HepG2 (cell line): ENCODE measurements at regions not wholly inside any gene's neighbourhood (a gene's known extent, or its start where the extent isn't known, plus 50 kb on each side); places are given as distances from the start of the nearest gene placed in this dataset.

Experiments used
- ATAC-seq: fragments of 200-7000 bp; cut with Tn5 transposase; 3 replicates; pipeline ENCODE4 v1.9.1; 2020; ENCODE audit warnings: mild to moderate bottlenecking, moderate library complexity
- BruUV-seq: library from RNA; stranded (reverse); fragments of 400-500 nt; replicated peaks from 2 replicates; lab custom pipeline; 2021; lab: Mats Ljungman, UMichigan
- CTCF ChIA-PET: fragments of 300-600 bp; formaldehyde crosslinking; extraction: SDS; loops from one replicate; lab custom pipeline; 2021; ENCODE audit warnings: low total read pairs, inconsistent platforms, low intra/inter-chr PET ratio; lab: Yijun Ruan, JAX
- POLR2A ChIA-PET: fragments of 350-600 bp; sonication (Branson Sonifier 250); formaldehyde crosslinking; loops from one replicate; lab custom pipeline; 2020; ENCODE audit warnings: antibody characterized with exemption, inconsistent platforms; lab: Yijun Ruan, JAX
- DNase-seq: peaks from one replicate; pipeline ENCODE4 v3.0.0-alpha.2; 2015; ENCODE audit warnings: low spot score
- FAIRE-seq: peaks from 3 replicates; lab custom pipeline; 2011; peaks lifted over from hg19 to GRCh38; lab: Jason Lieb, UNC
- H2AFZ ChIP-seq: one replicate; pipeline ENCODE4 v1.6.1; 2011; ENCODE audit warnings: low read length, inconsistent platforms
- H3K27ac ChIP-seq: fragments of 300-600 bp; 3 replicates; pipeline ENCODE4 v1.8.0; 2011; ENCODE audit warnings: mixed run types, mild to moderate bottlenecking, mixed read lengths, low read length, inconsistent platforms; ENCODE audit not compliant: insufficient read depth; ENCODE audit errors: extremely low read length
- H3K27me3 ChIP-seq, 2 experiments: fragments of 200-600 bp in 1 of 2; 2 replicates in 1 of 2; 3 replicates in 1 of 2; pipeline versions ENCODE4 v1.6.0 to v1.8.0; 2011; ENCODE audit warnings: low read length in 2 of 2, mild to moderate bottlenecking in 2 of 2, moderate library complexity in 2 of 2, inconsistent platforms in 1 of 2; ENCODE audit not compliant: insufficient read depth in 2 of 2, control insufficient read depth in 1 of 2
- H3K36me3 ChIP-seq, 2 experiments: fragments of 200-600 bp in 1 of 2; replicated peaks in 1 of 2; 2 replicates in 1 of 2; 3 replicates in 1 of 2; pipeline versions ENCODE4 v1.5.1 to v1.8.0; 2011; ENCODE audit warnings: low read length in 2 of 2, inconsistent platforms in 1 of 2; ENCODE audit not compliant: insufficient read depth in 2 of 2, control insufficient read depth in 1 of 2
- H3K4me1 ChIP-seq: 2 replicates; pipeline ENCODE4 v1.5.1; 2012; ENCODE audit warnings: low read length, inconsistent platforms; ENCODE audit not compliant: insufficient read depth
- H3K4me2 ChIP-seq: 2 replicates; pipeline ENCODE4 v1.6.0; 2011; ENCODE audit warnings: low read depth, low read length, inconsistent platforms
- H3K4me3 ChIP-seq, 3 experiments: fragments of 200-600 bp in 1 of 3; sonication (generic), shearing (Covaris generic) in 1 of 3; replicated peaks in 1 of 3; 2 replicates each; pipeline ENCODE4 v1.5.1; 2011 to 2016; ENCODE audit warnings: low read length in 3 of 3, inconsistent platforms in 2 of 3, low read depth in 2 of 3, mild to moderate bottlenecking in 2 of 3, control low read depth in 1 of 3, mixed read lengths in 1 of 3; ENCODE audit not compliant: insufficient read depth in 1 of 3
- H3K79me2 ChIP-seq: one replicate; pipeline ENCODE4 v1.6.1; 2011; ENCODE audit warnings: low read length, inconsistent platforms; ENCODE audit not compliant: insufficient read depth
- H3K9ac ChIP-seq: 2 replicates; pipeline ENCODE4 v1.6.0; 2011; ENCODE audit warnings: mild to moderate bottlenecking, low read depth, low read length, inconsistent platforms; ENCODE audit not compliant: insufficient read depth
- H3K9me3 ChIP-seq: 2 replicates; pipeline ENCODE4 v1.5.1; 2012; ENCODE audit warnings: mild to moderate bottlenecking, low read length
- H4K20me1 ChIP-seq: 2 replicates; pipeline ENCODE4 v1.6.0; 2011; ENCODE audit warnings: inconsistent platforms, mild to moderate bottlenecking, low read length, moderate library complexity; ENCODE audit not compliant: insufficient read depth
- HNF4G ChIP-seq, 2 experiments: sonication (generic) in 1 of 2; formaldehyde crosslinking in 1 of 2; IDR thresholded peaks; 2 replicates each; pipeline versions ENCODE4 v1.4.0 to v1.6.1; 2011 to 2020; ENCODE audit warnings: borderline replicate concordance in 2 of 2, low read depth in 2 of 2, mild to moderate bottlenecking in 2 of 2, low read length in 1 of 2, missing genetic modification reagents in 1 of 2, moderate library complexity in 1 of 2
- MAFF ChIP-seq: IDR thresholded peaks from 2 replicates; pipeline ENCODE4 v1.6.1; 2011; ENCODE audit warnings: low read depth, low read length, improper control_type of control experiment
- MAFK ChIP-seq, 2 experiments: IDR thresholded peaks in 1 of 2; conservative IDR thresholded peaks in 1 of 2; 2 replicates each; pipeline ENCODE4 v1.6.1; 2011; ENCODE audit warnings: improper control_type of control experiment in 2 of 2, low read length in 2 of 2
- WGBS: methylation state at CpG from one replicate; pipeline ENCODE4 v1.1.6; 2017; ENCODE audit warnings: low lambda C conversion rate; 5-methylcytosine and 5-hydroxymethylcytosine counted together
- in situ Hi-C: cut with HindIII; loops from 2 replicates; pipeline ENCODE4 v1.10.0; 2017; ENCODE audit warnings: low pct_unique_long_range_greater_than_20kb; ENCODE audit not compliant: extremely low pct_ligation_motif_present
- intact Hi-C: fragments of 100-400 bp; cut with micrococcal nuclease; formaldehyde crosslinking; loops from one replicate; pipeline ENCODE4 v1.10.0; 2022; ENCODE audit not compliant: unreplicated experiment
- TF ChIP-seq, protein P1 (sequence below): sonication (generic); formaldehyde crosslinking; IDR thresholded peaks from 2 replicates; pipeline ENCODE4 v1.4.0; 2020; ENCODE audit warnings: mild to moderate bottlenecking, missing genetic modification reagents, borderline replicate concordance
- TF ChIP-seq, protein P2 (sequence below): sonication (generic); formaldehyde crosslinking; IDR thresholded peaks from 2 replicates; pipeline ENCODE4 v1.4.0; 2020; ENCODE audit warnings: missing genetic modification reagents, borderline replicate concordance

DNA sequence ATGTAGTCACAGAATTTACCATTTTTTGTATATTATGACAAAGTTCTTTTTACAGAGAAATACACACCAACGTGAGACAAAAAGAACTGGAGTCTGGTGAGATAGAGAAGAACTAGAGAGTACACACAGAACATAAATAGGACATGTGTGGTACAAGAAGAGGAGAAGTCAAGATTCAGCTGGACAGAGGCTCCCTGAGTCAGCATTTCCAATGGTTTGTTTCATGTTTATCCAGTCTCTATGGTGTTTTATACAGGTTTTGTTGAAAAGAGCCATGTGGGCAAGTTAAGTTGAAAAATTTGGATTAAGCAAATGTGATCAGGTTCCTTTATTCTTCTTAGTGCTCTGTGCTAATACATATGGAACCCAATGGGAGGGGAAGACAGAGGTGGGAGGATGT lies 105.5 kb upstream of the AKR1E2 start:
- Histone ChIP-seq H3K36me3 (no peaks in the 10 kb centered on the region), H3K79me2 (no peaks in the 10 kb centered on the region), H3K27me3 (0 out of 5 replicates have a peak, but pooled peaks cover 0 to 1% of the 10 kb centered on the region in 2 experiments), H3K4me2 (no peak overlapping the region), H3K9me3 (0 out of 2 replicates have a peak, but pooled peaks cover 3% of the 10 kb centered on the region), H2AFZ (no peak overlapping the region), H4K20me1 (no peaks in the 10 kb centered on the region), H3K4me3 (no peak overlapping the region), H3K27ac (no peak overlapping the region), H3K9ac (no peak overlapping the region), H3K4me1 (no peaks in the 10 kb centered on the region)
- FAIRE-seq (no peak), DNase-seq (no peak), ATAC-seq (no peak)
- intact Hi-C loops: no loop called here
- 0% methylated on average over 1 of the region's 1 CpG for WGBS
- POLR2A ChIA-PET: no interaction called here
- in situ Hi-C loops: no loop called here
- CTCF ChIA-PET: no interaction called here
- BruUV-seq: no TSS peak
- TF ChIP-seq MAFK (conservative IDR thresholded peaks at IDR 0.05 in 1 of 2, IDR thresholded peaks at IDR 0.05 in 1 of 2; ENCODE audit: low read length in 2 of 2) (peak; percentile 57 to 85; a peak in 3 of 4 replicates), HNF4G (IDR thresholded peaks at IDR 0.05; ENCODE audit: borderline replicate concordance, low read depth, low read length) (no peak), HNF4G (CRISPR knock-in tag; IDR thresholded peaks at IDR 0.05; ENCODE audit: borderline replicate concordance, low read depth) (no peak), MAFF (peak; percentile 73)
- TF ChIP-seq, protein P1, sequence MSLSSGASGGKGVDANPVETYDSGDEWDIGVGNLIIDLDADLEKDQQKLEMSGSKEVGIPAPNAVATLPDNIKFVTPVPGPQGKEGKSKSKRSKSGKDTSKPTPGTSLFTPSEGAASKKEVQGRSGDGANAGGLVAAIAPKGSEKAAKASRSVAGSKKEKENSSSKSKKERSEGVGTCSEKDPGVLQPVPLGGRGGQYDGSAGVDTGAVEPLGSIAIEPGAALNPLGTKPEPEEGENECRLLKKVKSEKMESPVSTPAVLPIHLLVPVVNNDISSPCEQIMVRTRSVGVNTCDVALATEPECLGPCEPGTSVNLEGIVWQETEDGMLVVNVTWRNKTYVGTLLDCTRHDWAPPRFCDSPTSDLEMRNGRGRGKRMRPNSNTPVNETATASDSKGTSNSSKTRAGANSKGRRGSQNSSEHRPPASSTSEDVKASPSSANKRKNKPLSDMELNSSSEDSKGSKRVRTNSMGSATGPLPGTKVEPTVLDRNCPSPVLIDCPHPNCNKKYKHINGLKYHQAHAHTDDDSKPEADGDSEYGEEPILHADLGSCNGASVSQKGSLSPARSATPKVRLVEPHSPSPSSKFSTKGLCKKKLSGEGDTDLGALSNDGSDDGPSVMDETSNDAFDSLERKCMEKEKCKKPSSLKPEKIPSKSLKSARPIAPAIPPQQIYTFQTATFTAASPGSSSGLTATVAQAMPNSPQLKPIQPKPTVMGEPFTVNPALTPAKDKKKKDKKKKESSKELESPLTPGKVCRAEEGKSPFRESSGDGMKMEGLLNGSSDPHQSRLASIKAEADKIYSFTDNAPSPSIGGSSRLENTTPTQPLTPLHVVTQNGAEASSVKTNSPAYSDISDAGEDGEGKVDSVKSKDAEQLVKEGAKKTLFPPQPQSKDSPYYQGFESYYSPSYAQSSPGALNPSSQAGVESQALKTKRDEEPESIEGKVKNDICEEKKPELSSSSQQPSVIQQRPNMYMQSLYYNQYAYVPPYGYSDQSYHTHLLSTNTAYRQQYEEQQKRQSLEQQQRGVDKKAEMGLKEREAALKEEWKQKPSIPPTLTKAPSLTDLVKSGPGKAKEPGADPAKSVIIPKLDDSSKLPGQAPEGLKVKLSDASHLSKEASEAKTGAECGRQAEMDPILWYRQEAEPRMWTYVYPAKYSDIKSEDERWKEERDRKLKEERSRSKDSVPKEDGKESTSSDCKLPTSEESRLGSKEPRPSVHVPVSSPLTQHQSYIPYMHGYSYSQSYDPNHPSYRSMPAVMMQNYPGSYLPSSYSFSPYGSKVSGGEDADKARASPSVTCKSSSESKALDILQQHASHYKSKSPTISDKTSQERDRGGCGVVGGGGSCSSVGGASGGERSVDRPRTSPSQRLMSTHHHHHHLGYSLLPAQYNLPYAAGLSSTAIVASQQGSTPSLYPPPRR (CRISPR knock-in tag): no peak
- TF ChIP-seq, protein P2, sequence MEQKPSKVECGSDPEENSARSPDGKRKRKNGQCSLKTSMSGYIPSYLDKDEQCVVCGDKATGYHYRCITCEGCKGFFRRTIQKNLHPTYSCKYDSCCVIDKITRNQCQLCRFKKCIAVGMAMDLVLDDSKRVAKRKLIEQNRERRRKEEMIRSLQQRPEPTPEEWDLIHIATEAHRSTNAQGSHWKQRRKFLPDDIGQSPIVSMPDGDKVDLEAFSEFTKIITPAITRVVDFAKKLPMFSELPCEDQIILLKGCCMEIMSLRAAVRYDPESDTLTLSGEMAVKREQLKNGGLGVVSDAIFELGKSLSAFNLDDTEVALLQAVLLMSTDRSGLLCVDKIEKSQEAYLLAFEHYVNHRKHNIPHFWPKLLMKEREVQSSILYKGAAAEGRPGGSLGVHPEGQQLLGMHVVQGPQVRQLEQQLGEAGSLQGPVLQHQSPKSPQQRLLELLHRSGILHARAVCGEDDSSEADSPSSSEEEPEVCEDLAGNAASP: no peak
